GM23248 (cell line): ENCODE measurements at regions not wholly inside any gene's neighbourhood (a gene's known extent, or its start where the extent isn't known, plus 50 kb on each side); places are given as distances from the start of the nearest gene placed in this dataset.

ENCODE experiments used
- DNase-seq: peaks from one replicate; pipeline ENCODE4 v3.0.0-alpha.2; 2015
- H2AFZ ChIP-seq: fragments of 200-600 bp; sonication (generic); 2 replicates; pipeline ENCODE4 v1.6.1; 2016; ENCODE audit warnings: antibody characterized with exemption
- H3F3A ChIP-seq: fragments of 200-600 bp; sonication (generic); 2 replicates; pipeline ENCODE4 v1.6.1; 2016; ENCODE audit warnings: mild to moderate bottlenecking, antibody characterized with exemption, mixed run types; ENCODE audit not compliant: insufficient read depth
- H3K27ac ChIP-seq: fragments of 200-600 bp; sonication (generic); 2 replicates; pipeline ENCODE4 v1.5.1; 2016; ENCODE audit warnings: mild to moderate bottlenecking
- H3K27me3 ChIP-seq: fragments of 200-600 bp; sonication (generic); replicated peaks from 2 replicates; pipeline ENCODE4 v1.6.1; 2016; ENCODE audit warnings: mild to moderate bottlenecking; ENCODE audit not compliant: insufficient read depth
- H3K36me3 ChIP-seq: fragments of 200-600 bp; sonication (generic); 2 replicates; pipeline ENCODE4 v1.6.1; 2016; ENCODE audit warnings: low read depth, mild to moderate bottlenecking
- H3K4me1 ChIP-seq: fragments of 200-600 bp; sonication (generic); 2 replicates; pipeline ENCODE4 v1.6.1; 2016; ENCODE audit warnings: mild to moderate bottlenecking; ENCODE audit not compliant: insufficient read depth
- H3K4me2 ChIP-seq: fragments of 200-600 bp; sonication (generic); one replicate; pipeline ENCODE4 v1.6.1; 2016; ENCODE audit warnings: mild to moderate bottlenecking; ENCODE audit not compliant: unreplicated experiment
- H3K4me3 ChIP-seq: fragments of 200-600 bp; sonication (generic); 2 replicates; pipeline ENCODE4 v1.5.1; 2016; ENCODE audit warnings: mild to moderate bottlenecking
- H3K79me2 ChIP-seq: fragments of 200-600 bp; sonication (generic); 2 replicates; pipeline ENCODE4 v1.6.1; 2016; ENCODE audit warnings: mild to moderate bottlenecking; ENCODE audit not compliant: insufficient read depth
- H3K9ac ChIP-seq: fragments of 200-600 bp; sonication (generic); 2 replicates; pipeline ENCODE4 v1.6.1; 2016; ENCODE audit warnings: mild to moderate bottlenecking
- H3K9me2 ChIP-seq: fragments of 200-600 bp; sonication (generic); 2 replicates; pipeline ENCODE4 v1.6.1; 2016; ENCODE audit warnings: mixed run types, mild to moderate bottlenecking, moderate library complexity; ENCODE audit not compliant: insufficient read depth
- H3K9me3 ChIP-seq: fragments of 200-600 bp; sonication (generic); one replicate; pipeline ENCODE4 v1.6.1; 2017; ENCODE audit warnings: low read depth
- H4K20me1 ChIP-seq: fragments of 200-600 bp; sonication (generic); 2 replicates; pipeline ENCODE4 v1.6.0; 2016; ENCODE audit not compliant: insufficient read depth
- EZH2 ChIP-seq: fragments of 200-600 bp; sonication (generic); IDR thresholded peaks from 2 replicates; pipeline ENCODE4 v1.6.1; 2018; ENCODE audit warnings: antibody characterized with exemption, mild to moderate bottlenecking; ENCODE audit not compliant: insufficient read depth, poor library complexity, severe bottlenecking
- EZH2phosphoT487 ChIP-seq: fragments of 200-600 bp; sonication (generic); IDR thresholded peaks from 2 replicates; pipeline ENCODE4 v1.6.1; 2018; ENCODE audit warnings: antibody characterized with exemption, moderate library complexity, mild to moderate bottlenecking, low read depth; ENCODE audit not compliant: insufficient read depth
- WGBS, 2 experiments: methylation state at CpG; one replicate each; pipeline ENCODE4 v1.1.6; 2015 to 2017; ENCODE audit warnings: low lambda C conversion rate in 2 of 2, low coverage in 1 of 2; ENCODE audit errors: missing lambda C conversion rate in 2 of 2; 5-methylcytosine and 5-hydroxymethylcytosine counted together
- in situ Hi-C: fragments of 300-500 bp; cut with MboI; formaldehyde crosslinking; loops from 2 replicates; pipeline ENCODE4 v1.15.0; 2020

DNA sequence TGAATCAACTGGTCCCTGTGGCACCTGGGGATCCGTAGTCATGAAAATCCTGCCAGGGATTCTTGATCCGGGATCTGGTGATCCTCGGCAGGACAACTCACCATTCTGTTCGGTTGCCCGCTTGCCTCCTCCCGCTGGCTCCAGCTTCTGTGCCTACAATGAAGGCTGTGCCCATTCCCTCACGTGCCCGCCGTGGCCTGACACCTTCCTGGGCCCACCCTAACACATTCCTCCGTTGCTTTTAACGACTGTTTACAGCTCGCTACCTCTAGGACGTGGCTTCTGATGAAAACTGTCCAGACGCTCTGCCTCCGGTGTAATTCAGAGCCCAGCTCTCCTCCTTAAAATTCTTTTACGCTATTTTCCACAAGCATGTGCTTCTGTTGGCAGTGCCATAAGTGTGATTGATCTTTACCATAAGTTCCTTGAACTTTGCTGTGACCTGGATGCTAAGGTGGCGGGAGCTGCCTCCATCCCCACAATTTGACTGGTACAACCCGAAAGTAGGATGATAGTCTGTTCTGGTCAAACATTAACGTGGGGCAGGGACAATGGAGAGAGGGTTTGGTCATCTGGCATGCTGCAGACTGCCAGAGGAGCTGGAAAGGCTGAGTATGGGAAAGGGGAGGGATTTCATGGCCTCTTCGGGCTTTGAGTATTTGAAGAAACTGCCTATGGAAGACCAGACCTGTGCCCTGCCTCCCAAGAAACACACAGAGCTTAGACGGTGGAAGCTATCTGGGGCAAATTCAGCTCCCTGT lies 206.8 kb upstream of the TNP1 start:
- TF ChIP-seq EZH2phosphoT487 (no peak), EZH2 (no peak)
- Histone ChIP-seq H2AFZ (no peak overlapping the region), H3K4me1 (peaks cover 19% of the 10 kb centered on the region), H3K9me2 (no peaks in the 10 kb centered on the region), H3K79me2 (no peaks in the 10 kb centered on the region), H4K20me1 (no peaks in the 10 kb centered on the region), H3K4me2 (no peak overlapping the region), H3K9ac (no peak overlapping the region), H3K27me3 (no peaks in the 10 kb centered on the region), H3K9me3 (no peaks in the 10 kb centered on the region), H3F3A (peaks cover 24% of the 10 kb centered on the region; the same call in 1 of the 2 replicates), H3K27ac (peak overlapping the region; percentile 39), H3K36me3 (no peaks in the 10 kb centered on the region), H3K4me3 (no peak overlapping the region)
- in situ Hi-C loops: no loop called here
- no peak for DNase-seq
- WGBS, 2 experiments: 94% methylated on average over 20 to 21 of the region's 21 CpGs

DNA sequence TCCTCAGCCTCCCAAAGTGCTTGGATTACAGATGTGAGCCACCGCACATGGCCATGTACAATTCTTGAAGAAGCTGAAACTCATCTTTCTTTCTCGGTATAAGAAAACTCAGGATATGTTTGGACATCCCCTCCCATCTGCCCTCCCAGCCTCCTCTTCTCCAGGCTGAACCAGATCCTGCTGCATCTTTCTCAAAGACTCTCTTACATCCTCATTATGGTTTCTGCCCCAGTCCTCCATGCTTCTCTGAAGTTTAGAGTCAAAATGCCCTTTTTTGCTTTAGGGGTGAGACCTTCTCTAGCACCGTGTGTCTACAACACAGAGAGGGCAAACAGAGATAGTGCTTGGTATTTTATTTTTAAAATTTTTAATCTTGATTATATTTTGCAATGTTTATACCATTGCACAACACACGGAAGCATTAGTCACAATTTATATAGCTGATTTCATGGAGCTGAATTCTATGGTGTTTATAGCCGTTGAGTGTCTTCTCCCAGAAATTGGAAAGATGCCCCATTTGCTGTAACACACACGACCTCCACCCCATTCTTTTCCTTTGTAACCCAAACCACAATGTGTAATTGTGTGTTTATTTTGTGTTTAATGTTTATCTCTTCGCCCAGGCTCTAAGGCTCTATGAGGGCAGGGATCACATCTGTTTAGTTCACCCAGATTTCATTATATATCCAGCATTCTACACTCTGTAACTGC lies 206.0 kb upstream of the TNP1 start:
- in situ Hi-C loops: no loop called here
- Histone ChIP-seq H3K9me3 (no peaks in the 10 kb centered on the region), H3K27ac (peak overlapping the region; percentile 39), H3K9me2 (no peaks in the 10 kb centered on the region), H3K79me2 (no peaks in the 10 kb centered on the region), H3K27me3 (no peaks in the 10 kb centered on the region), H3K4me1 (peaks cover 19% of the 10 kb centered on the region), H3F3A (peaks cover 24% of the 10 kb centered on the region; the same call in 1 of the 2 replicates), H3K4me2 (no peak overlapping the region), H4K20me1 (no peaks in the 10 kb centered on the region), H2AFZ (no peak overlapping the region), H3K4me3 (no peak overlapping the region), H3K36me3 (no peaks in the 10 kb centered on the region), H3K9ac (no peak overlapping the region)
- DNase-seq: peak; percentile 92
- WGBS, 2 experiments: 31 to 33% methylated on average over 7 of the region's 7 CpGs
- peak; percentile 88; the same call in 1 of the 2 replicates for TF ChIP-seq EZH2phosphoT487
- TF ChIP-seq EZH2: no peak

DNA sequence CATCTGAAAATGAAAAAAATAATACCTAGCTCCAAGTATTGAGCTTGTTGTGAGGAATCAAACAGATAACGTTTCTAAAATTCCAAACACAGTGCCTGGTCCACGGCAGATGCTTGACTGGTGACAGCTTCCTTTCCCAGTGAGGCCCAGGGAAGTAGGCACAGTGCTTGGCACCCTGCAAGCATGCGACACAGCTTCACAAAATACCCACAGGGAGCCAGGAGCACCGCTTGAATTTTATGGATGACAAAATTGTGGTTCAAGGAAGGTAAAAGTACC lies 205.1 kb upstream of the TNP1 start:
- Histone ChIP-seq H3K9me3 (no peaks in the 10 kb centered on the region), H3K4me2 (peak overlapping the region; percentile 69), H3K9ac (peak overlapping the region; percentile 71), H3K27me3 (no peaks in the 10 kb centered on the region), H3K9me2 (no peaks in the 10 kb centered on the region), H4K20me1 (no peaks in the 10 kb centered on the region), H3F3A (peaks cover 24% of the 10 kb centered on the region; the same call in 1 of the 2 replicates), H2AFZ (peak overlapping the region; percentile 78), H3K36me3 (no peaks in the 10 kb centered on the region), H3K27ac (peak overlapping the region; percentile 65), H3K79me2 (no peaks in the 10 kb centered on the region), H3K4me1 (peaks cover 19% of the 10 kb centered on the region), H3K4me3 (peak overlapping the region; percentile 50; the same call in 1 of the 2 replicates)
- 57 to 61% methylated on average over 4 of the region's 4 CpGs for WGBS, 2 experiments
- TF ChIP-seq EZH2phosphoT487: no peak
- no peak for TF ChIP-seq EZH2
- peak; percentile 33 for DNase-seq
- in situ Hi-C loops: no loop called here

DNA sequence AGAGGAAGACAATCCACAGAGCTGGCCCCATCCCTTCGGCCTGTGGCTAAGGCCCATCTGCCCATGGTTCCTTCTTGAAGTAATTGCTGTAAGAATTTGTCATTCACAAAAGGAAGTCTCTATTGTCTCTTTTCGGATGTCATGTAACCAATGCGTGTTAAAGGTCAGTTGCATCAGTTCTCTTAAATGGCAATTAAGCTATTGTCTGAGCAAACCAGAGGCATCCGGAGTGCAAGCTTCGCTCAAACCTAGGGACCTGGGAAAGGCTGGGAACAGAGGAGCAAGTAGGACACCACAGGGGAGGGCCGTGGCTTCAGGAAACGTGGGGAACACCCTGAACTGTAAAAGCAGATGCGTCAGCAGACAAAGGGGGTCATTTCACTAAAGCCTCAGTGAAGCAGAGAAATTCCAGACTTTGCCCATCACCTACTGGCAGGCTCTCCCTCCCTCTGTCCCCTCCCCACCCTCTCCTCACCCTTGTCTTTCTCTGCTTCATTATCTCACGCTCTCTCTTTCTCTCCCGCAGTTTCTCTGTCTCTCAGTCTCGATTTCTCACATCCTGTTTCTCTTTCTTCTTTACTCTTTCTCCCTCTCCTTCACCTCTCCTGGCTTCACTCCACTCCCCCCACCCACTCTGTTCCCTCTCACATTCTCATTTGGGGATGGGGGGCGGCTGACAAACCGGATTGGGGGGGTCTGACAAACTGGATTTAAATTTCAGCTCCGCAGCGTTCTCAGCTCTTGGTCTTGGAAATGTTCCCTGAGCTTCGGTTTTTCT lies 204.6 kb upstream of the TNP1 start:
- Histone ChIP-seq H3K9me2 (no peaks in the 10 kb centered on the region), H3F3A (peaks cover 24% of the 10 kb centered on the region; the same call in 1 of the 2 replicates), H4K20me1 (no peaks in the 10 kb centered on the region), H3K4me3 (peak overlapping the region; percentile 50; the same call in 1 of the 2 replicates), H3K9me3 (no peaks in the 10 kb centered on the region), H3K27ac (peak overlapping the region; percentile 65), H3K36me3 (no peaks in the 10 kb centered on the region), H3K4me2 (peak overlapping the region; percentile 69), H3K79me2 (no peaks in the 10 kb centered on the region), H3K27me3 (no peaks in the 10 kb centered on the region), H3K4me1 (peaks cover 19% of the 10 kb centered on the region), H2AFZ (peak overlapping the region; percentile 78), H3K9ac (peak overlapping the region; percentile 71)
- DNase-seq: peak; percentile 68
- TF ChIP-seq EZH2 (no peak), EZH2phosphoT487 (no peak)
- in situ Hi-C loops: no loop called here
- 50 to 57% methylated on average over 16 of the region's 16 CpGs for WGBS, 2 experiments
